Right forelimb (tissue), 1 donor: ENCODE measurements at regions not wholly inside any gene's neighbourhood (a gene's known extent, or its start where the extent isn't known, plus 50 kb on each side); places are given as distances from the start of the nearest gene placed in this dataset.

ENCODE experiments used
- DNase-seq: peaks from one replicate; pipeline ENCODE4 v3.0.0-alpha.2; 2018

GRCh38 chr3:34200576-34200975 lies 402.1 kb downstream of the PDCD6IP start:
- no peak for DNase-seq

DNA sequence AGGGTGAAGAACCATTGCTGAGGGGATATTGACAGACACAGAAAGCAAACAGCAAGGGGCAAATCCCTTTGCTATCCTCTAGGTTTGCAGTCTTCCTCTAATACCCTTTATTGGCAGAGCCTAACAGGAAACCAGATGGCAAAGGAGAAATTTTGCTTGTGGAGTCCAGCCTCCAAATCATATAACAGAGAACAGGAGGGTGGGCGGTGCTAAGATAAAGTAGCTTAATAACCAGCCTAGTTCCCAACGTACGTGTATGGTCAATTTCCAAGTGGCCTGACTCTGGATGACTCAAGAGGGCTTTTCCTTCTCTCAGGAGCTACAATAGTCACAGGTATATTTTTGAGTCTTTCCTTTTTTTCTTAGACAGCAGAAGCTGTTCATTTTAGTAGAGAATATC lies 404.5 kb downstream of the PDCD6IP start:
- no peak for DNase-seq

- no peak for DNase-seq
Measured at GRCh38 chr3:34203386-34203785, 405.0 kb downstream of the PDCD6IP start.

DNA sequence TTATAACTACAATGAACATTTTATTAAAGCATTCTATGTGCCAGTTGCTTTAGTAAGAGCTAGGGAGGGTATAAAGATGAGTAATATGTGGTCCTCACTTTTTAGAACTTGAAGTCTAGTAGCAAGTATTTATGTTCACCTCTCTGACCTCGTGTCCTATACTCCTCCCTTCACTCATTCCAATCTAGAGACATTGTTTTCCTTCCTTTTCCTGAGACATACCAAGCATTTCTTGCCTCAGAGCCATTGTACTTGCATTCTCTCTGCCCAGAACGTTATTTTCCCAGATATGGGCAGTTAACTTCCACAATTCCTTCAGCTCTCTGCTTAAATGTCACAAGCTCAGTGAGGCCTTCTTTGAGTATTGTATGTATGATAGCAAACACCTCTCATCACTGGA lies 408.6 kb downstream of the PDCD6IP start:
- no peak for DNase-seq

DNA sequence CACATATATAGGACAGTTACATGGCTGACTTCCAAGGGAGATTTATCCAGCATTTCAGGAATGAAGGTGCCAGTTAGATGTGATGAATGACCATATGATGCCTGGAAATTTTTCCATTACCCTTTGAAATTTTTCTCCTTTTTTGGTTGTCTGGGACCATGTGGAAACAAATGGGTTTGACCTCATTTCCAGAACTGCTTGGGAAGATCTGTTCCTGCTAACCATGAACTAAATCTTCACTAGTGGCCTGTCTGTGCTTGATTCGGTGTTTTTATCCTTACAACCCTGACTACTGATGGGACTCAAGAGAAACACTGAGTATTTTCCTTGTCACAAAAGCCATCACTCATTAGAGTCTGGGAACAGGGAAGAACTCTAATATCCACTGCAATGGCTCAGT lies 409.4 kb downstream of the PDCD6IP start:
- no peak for DNase-seq

- no peak for DNase-seq
Measured at GRCh38 chr3:34212175-34212574, 413.7 kb downstream of the PDCD6IP start.

- no peak for DNase-seq
Measured at GRCh38 chr3:34212656-34213055, 414.2 kb downstream of the PDCD6IP start.

DNA sequence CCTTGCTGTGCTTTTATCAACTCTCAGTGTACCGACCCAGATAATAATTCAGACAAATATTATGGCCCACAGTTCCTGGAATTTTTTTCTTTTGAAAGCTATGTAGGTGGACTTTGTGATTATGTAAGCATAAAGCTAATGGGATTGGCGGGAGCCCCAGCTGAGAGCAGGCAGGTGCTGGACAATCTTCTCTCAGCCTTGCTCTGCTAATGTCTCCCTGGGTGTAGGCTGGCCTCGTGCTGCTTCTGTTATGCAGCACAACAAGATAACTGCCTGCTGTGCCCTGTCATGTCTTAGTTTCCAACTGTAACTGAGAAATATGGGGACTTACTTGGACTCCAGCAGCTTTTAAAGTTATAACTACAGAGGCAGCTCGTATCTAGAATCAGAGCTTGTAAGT lies 415.0 kb downstream of the PDCD6IP start:
- DNase-seq: no peak

- DNase-seq: no peak
Measured at GRCh38 chr3:34216711-34217335, 418.4 kb downstream of the PDCD6IP start.

DNA sequence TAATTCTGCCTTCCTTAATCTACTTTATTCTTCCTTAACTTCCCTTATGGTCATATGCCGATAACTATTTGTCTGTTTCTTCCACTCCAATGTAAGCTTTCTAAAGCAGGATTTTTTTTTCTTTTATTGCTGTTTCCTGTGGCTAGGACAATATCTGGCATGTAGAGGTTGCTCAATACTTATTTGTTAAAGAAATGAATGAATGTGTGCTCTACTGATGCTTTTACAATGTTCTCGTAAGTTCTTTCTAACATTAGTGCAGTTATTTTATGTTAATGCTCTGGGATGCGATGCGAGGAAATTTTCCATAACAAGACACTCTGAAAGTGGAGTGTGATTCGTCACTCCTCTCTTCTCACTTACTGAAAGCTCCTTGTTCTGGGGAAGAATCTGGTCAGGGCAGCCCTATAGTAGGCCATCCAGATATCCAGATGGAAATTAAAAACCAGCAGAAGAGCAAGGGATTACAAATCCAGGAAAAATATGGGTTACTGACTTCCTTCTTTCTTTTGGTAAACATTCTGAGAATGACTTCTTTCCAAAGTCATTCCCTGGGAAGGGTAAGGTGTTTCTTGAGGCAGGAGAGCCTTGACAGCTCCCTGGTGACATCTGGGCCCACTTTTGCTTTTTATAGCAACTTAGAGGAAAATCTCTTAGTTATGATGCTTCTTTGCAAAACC lies 420.4 kb downstream of the PDCD6IP start:
- DNase-seq: no peak

- no peak for DNase-seq
Measured at GRCh38 chr3:34219556-34219955, 421.1 kb downstream of the PDCD6IP start.

- DNase-seq: no peak
Measured at GRCh38 chr3:34225821-34226366, 427.5 kb downstream of the PDCD6IP start.

GRCh38 chr3:34229876-34230275 lies 431.4 kb downstream of the PDCD6IP start:
- DNase-seq: no peak

- no peak for DNase-seq
Measured at GRCh38 chr3:34235096-34235495, 436.7 kb downstream of the PDCD6IP start.

DNA sequence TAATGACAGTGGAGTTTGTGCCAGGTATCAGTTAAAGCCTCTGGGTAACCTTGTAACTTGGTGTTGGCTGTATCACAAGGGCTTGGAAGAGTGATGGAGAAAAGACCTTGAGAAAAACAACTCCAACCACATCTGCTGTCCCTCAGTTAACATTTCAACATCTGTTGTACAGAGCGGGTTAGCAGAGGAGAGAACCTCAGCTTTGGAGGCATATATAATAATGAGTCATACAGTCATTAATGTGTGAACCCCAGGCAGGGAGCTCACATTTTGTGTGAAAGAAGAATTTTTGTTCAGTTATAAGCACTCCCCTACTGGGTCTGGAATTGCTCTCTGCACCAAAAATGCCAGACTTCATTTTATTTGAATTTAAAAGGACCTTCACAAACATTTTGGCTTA lies 439.5 kb downstream of the PDCD6IP start:
- no peak for DNase-seq

DNA sequence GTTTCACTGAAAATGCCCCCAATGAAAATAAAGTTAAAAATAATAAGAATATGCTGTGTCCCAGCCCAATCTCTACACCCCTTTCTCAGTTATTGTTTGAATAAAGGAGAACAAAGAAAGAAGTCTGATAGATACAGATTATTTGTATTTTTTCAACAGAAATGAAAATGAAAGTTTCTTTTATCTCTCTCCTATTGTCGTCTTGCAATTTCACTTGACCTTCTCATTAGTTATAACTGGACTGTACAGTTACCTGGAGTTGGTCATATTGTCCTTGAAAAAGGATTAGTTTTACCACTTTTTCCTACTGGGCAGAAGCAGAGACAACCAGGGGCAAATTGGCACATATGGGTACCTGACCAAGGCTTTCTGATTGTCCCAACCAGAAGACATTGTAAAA lies 440.0 kb downstream of the PDCD6IP start:
- DNase-seq: no peak

DNA sequence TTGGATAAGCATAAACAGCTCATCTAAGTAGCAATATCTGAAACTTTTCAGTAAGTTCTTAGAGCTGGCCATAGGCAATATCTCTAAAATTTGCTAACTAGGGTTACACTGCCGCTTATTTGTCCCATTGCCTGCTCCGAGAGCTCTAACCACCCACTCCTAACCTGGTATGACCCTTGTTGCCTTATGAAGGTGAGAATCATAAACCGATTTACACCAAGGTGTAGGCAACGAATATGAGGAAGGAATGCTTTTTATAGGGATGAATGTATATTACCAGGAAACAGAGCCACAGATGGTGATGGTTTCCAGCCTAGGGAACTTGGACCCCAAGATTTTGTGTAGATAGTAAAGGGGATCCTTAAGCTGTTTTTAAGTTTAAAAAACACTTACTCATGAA lies 440.9 kb downstream of the PDCD6IP start:
- DNase-seq: no peak

DNA sequence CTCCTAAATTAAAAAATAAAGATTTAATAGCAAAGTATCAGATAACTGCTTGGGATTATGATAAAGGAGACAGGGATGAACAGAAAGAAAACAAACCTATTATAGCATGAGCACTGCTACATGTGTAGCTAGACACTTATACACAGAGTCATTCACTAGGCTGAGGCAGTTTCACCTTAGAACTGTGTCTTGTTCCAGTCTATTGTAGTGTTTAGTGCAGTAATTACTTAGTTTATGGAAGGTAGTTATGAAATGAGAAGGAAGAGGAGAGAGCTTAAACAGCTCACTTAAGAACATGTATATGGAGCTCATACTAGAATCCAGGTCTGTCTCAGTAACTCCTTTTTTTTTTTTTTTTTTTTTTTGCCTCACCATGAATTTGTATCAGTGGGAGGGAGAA lies 441.4 kb downstream of the PDCD6IP start:
- no peak for DNase-seq

DNA sequence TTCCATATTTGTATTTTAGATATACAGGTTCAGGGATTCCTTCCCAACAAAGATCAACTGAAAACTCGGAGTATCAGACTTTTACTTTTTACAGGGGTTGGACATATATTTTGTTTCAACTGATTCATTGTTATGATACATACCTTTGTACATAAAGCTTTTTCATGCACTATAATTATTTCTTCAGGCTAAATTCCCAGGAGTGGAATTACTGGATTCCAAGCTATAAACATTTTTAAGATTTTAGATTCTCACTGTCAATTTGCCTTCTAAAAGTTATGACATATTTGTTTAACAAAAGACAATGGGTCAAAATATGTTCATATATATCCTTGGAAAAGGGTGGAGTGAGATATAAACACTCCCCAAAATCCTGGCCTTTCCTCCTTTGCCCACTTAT lies 449.0 kb downstream of the PDCD6IP start:
- no peak for DNase-seq

DNA sequence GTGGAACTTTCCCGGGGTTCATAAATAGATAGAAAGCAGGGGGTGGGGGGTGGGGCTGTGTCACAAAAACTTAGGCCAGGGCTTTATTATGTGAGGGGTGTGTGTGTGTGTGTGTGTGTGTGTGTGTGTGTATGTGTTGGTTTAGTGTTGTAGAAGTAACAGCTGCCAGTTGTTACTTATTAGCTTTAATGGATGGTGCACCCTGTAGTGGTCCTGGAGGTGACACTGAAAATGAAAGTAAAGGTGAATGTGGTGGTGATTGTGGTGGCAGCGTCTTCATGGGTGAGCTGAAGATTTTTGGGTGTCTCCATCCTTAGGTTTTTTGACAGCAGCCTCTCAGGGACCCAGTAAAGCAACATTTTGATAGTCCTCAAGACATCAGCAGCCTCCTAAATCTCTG lies 449.9 kb downstream of the PDCD6IP start:
- no peak for DNase-seq

- no peak for DNase-seq
Measured at GRCh38 chr3:34254285-34254684, 455.9 kb downstream of the PDCD6IP start.

DNA sequence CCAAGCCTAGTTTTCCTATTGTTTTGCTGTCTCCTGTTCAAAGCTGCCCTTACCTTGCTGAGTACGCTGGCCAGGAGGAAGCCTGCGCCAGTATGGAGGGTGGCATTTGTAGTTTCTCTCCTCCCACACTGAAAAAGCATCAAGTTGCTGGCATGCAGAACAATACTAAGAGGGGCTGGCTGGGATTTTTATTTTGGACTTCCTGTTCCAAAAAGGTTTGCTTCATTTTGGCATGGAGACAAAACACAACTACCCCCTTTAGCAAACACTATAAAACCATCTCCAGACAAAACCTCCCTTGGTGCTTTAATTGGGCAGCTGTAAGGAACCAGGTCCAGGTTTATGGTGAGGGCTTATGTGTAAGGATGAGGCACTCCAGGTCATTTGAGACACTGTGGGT lies 457.6 kb downstream of the PDCD6IP start:
- DNase-seq: no peak

GRCh38 chr3:34256791-34257190 lies 458.4 kb downstream of the PDCD6IP start:
- DNase-seq: no peak

GRCh38 chr3:34258271-34258998 lies 460.0 kb downstream of the PDCD6IP start:
- DNase-seq: no peak
